ENCODE measurements at regions not wholly inside any gene's neighbourhood (a gene's known extent, or its start where the extent isn't known, plus 50 kb on each side); places are given as distances from the start of the nearest gene placed in this dataset.

GRCh38 chr5:29037716-29038115, 1999.3 kb upstream of the CDH9 start:
- TF ChIP-seq CTCF (conservative IDR thresholded peaks at IDR 0.05; ENCODE audit: low read depth in 2 of 2), result no peak
- no peak for TF ChIP-seq EZH2 (IDR thresholded peaks at IDR 0.05; ENCODE audit: low read depth, unreplicated experiment)
- TF ChIP-seq JUNB (IDR thresholded peaks at IDR 0.05; ENCODE audit: unreplicated experiment), result no peak

All from GM23338 (cell line).